ENCODE measurements at regions not wholly inside any gene's neighbourhood (a gene's known extent, or its start where the extent isn't known, plus 50 kb on each side); places are given as distances from the start of the nearest gene placed in this dataset.
"Not testable (repeated sequence)": the region's sequence is repeated elsewhere in the genome, so short reads cannot be mapped to it uniquely, and the experiment has no call there.

DNA sequence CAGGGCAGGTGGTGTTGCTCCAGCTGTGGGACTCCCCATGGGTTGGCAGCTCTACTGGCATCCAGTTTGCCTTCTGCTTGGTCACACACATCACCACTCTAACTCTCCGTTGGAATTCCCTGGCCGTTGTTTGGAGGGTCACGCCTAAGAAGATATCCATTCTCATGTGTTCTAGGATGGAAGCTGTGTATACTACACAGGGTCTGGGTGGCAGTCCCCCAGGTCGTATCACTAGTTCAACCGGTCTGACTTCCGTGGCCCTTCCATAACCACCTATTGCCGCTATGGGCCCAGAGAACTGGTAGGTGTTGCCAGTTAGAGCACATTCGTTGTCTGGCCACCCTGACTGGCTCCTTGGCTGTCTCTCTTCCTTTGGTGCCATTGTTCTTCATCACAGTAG, 456.3 kb downstream of the TMEM121 start:
- Histone ChIP-seq H3K36me3 (no peaks in the 10 kb centered on the region), H3K27ac (no peak overlapping the region), H3K4me3 (no peak overlapping the region), H3K4me1 (no peaks in the 10 kb centered on the region), H3K27me3 (no peaks in the 10 kb centered on the region), H3K9me3 (no peaks in the 10 kb centered on the region)
- no peak for DNase-seq
- intact Hi-C loops (cut with DNase I; ENCODE audit: low total_unique reads): no loop called here
- TF ChIP-seq, protein P1, sequence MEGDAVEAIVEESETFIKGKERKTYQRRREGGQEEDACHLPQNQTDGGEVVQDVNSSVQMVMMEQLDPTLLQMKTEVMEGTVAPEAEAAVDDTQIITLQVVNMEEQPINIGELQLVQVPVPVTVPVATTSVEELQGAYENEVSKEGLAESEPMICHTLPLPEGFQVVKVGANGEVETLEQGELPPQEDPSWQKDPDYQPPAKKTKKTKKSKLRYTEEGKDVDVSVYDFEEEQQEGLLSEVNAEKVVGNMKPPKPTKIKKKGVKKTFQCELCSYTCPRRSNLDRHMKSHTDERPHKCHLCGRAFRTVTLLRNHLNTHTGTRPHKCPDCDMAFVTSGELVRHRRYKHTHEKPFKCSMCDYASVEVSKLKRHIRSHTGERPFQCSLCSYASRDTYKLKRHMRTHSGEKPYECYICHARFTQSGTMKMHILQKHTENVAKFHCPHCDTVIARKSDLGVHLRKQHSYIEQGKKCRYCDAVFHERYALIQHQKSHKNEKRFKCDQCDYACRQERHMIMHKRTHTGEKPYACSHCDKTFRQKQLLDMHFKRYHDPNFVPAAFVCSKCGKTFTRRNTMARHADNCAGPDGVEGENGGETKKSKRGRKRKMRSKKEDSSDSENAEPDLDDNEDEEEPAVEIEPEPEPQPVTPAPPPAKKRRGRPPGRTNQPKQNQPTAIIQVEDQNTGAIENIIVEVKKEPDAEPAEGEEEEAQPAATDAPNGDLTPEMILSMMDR (IDR thresholded peaks at IDR 0.05): no peak

DNA sequence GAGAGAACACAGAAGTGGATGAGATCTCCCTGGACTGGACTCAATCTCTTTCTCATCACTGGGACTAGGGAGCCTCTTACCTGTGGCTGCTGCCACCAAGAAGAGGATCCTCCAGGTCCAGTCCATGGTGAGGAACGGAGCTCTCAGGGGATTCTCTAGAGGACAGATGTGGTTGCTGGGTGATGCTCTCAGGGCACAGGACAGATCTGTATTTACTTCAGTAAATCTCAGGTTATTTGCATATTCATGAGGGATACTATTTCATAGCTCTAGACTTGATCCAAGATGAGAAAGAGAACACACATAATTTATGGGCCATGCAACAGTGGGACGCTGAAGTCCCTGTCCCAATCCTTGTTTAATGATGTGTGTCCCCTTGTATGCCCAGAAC, 460.5 kb downstream of the TMEM121 start:
- intact Hi-C loops (cut with DNase I; ENCODE audit: low total_unique reads): no loop called here
- Histone ChIP-seq H3K27me3 (no peaks in the 10 kb centered on the region), H3K4me1 (no peaks in the 10 kb centered on the region), H3K9me3 (no peaks in the 10 kb centered on the region), H3K36me3 (no peaks in the 10 kb centered on the region), H3K27ac (no peak overlapping the region), H3K4me3 (no peak overlapping the region)
- TF ChIP-seq, protein P1 (IDR thresholded peaks at IDR 0.05): no peak
- DNase-seq: no peak

DNA sequence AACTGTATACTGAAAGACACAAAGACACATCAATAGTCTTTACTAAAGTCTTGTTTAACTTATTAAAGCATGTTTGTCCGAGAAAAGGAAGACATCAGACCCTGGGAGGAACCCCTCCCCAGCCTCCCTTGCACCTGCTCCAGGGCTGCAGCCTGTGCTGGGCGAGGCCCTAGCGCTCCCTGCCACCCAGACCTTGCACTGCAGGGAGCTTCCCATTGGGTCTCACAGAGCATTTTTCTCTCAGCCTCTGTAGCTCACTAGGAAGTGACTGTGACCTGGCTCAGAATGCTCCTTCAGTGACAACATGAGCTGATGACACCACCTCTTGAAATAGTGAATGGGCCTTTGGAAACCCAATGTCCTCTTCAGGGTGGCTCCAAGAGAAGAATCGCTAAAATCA, 461.2 kb downstream of the TMEM121 start:
- Histone ChIP-seq H3K27ac (no peak overlapping the region), H3K9me3 (no peaks in the 10 kb centered on the region), H3K27me3 (no peaks in the 10 kb centered on the region), H3K4me1 (no peaks in the 10 kb centered on the region), H3K4me3 (no peak overlapping the region), H3K36me3 (no peaks in the 10 kb centered on the region)
- no peak for DNase-seq
- TF ChIP-seq, protein P1 (IDR thresholded peaks at IDR 0.05): no peak
- intact Hi-C loops (cut with DNase I; ENCODE audit: low total_unique reads): no loop called here

DNA sequence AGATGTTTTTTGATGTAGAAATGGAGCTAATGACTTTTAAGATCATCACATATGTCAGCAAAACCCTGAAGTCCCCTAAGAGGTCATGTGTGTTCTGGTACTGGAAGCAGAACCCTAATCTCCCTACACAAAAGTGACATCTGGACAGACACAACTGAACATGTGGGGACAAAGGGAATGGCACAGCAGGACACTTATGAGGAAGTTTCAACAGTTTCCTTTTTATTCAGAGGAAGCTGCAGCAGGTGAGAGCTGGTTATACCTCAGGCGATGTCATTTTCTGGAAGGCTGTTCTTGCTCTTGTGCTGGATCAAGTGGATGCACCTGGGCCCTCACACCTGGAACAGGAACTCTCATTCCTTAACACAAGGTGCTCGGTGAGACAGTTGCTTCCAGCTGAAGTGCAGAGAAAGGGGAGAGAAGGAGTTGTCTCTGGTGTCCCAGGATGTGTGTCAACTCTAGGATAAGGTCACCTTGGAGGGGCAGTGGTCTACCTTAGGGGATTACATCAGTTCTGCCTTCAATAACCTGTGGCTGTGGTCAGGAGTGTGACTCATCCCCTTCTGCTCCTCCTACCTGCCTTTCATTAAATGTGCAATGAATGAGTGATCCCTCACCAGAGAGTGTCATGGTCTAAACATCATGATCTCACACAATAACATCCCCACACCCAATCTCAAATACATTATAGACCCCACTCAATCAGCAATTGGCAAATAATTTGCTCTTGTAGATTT, 463.4 kb downstream of the TMEM121 start:
- peaks cover 0 to 5% of the 10 kb centered on the region in 2 donors for H3K27me3 ChIP-seq
- H3K27ac ChIP-seq: no peak overlapping the region
- no peaks in the 10 kb centered on the region for H3K4me1 ChIP-seq
- intact Hi-C loops (cut with DNase I; ENCODE audit: low total_unique reads): no loop called here
- H3K36me3 ChIP-seq: no peaks in the 10 kb centered on the region
- TF ChIP-seq, protein P1 (IDR thresholded peaks at IDR 0.05): no peak
- no peak overlapping the region for H3K4me3 ChIP-seq
- no peak for DNase-seq
- no peaks in the 10 kb centered on the region for H3K9me3 ChIP-seq

DNA sequence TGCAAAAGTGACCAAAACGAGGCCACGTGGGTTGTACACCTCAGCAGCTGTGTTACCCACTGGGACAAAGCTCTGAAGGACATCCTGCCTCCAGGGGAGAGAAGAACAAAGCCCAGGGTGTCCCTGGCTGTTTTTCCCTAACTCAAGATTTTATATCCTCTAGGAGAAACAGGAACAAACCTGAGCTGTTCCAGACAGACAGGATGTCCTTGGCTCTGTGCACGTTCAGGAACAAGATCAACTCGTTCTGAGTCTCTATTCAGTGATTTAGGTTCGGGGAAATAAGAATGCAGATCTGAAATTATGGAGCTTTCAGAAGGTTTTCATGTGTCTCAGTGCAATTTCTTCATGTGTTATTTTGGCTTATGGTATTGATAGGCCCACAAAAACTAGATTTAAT, 465.3 kb downstream of the TMEM121 start:
- intact Hi-C loops (cut with DNase I; ENCODE audit: low total_unique reads); H3K4me1 ChIP-seq; H3K9me3 ChIP-seq; H3K27ac ChIP-seq; H3K27me3 ChIP-seq; DNase-seq; H3K36me3 ChIP-seq; H3K4me3 ChIP-seq: not testable (repeated sequence)

DNA sequence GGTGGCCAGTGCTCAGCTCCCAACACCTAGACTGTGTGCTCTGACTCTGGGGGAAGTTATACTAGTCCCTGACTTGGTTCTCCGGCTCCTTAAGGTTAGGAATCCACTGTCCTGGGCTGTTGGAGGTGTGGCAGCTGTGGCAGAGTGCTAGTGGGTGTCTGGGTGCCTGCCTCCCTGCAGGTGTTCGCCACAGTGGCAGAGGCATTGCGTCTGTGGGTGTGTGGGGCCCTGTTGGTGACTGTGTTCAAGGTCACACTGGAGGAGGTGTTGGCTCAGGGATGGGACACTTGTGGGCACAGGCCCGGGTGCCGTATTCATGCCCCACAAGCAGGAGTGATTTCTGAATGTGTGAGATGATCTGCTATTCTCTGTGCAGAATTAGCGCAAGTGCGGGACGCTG, 467.4 kb downstream of the TMEM121 start:
- H3K4me3 ChIP-seq: no peak overlapping the region
- intact Hi-C loops (cut with DNase I; ENCODE audit: low total_unique reads): no loop called here
- DNase-seq: no peak
- no peaks in the 10 kb centered on the region for H3K36me3 ChIP-seq
- TF ChIP-seq, protein P1 (IDR thresholded peaks at IDR 0.05): no peak
- no peaks in the 10 kb centered on the region for H3K4me1 ChIP-seq
- peaks cover 0 to 5% of the 10 kb centered on the region in 2 donors for H3K27me3 ChIP-seq
- H3K9me3 ChIP-seq: no peaks in the 10 kb centered on the region
- no peak overlapping the region for H3K27ac ChIP-seq

DNA sequence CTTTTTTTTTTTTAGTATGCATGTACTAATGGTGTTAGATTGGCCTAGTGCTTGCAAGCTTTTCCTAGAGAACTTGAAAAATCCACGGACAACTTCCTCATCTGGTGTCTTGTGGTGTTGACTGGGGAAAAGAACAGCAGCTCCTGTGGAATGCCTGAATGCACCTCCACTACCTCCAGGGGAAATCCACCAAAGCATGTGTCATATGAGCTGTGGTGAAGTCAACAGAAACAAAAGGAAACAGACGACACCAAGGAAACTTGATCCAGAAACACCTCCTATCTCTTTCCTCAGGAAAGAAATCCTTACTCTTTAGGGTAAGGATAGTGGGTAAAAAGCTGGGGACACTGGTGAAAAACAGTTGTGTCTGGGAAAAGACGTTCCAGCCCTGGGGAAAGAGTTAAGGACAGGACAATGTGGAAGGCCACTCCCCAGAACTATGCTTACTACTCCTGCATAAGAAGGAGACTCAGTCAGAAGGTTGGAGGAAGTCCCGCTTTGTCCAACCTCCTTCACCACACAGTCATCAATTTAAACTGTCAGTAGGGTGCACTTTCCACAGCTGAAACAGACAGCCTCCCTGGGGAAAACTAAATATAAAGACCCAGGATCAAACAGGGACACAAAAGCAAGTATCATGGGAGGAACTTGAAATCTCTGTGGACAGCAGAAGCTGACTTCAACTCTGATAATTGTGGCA, 468.8 kb downstream of the TMEM121 start:
- H3K27ac ChIP-seq; DNase-seq; H3K4me3 ChIP-seq; intact Hi-C loops (cut with DNase I; ENCODE audit: low total_unique reads); H3K9me3 ChIP-seq; H3K4me1 ChIP-seq; H3K36me3 ChIP-seq; H3K27me3 ChIP-seq: not testable (repeated sequence)

DNA sequence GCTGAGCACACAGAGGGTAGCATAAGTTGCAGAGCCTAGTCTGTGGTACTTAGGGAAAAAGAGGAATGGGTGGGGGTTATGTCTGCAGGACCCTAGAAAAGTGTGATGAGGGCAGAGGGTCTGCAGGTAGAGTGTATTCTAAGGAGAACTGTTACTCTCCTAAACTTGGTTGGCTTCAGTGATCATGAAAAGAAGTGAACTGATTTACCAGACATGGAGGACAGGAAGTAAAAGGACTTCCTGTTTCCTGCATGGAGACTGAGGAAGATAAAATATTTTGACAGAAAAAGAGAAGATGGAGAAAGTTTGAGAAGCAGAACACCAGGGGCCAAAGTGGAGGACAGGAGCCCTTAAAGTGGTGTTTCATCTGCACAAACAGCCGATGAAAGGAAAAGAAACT, 472.2 kb downstream of the TMEM121 start:
- H3K4me1 ChIP-seq; DNase-seq; intact Hi-C loops (cut with DNase I; ENCODE audit: low total_unique reads); H3K4me3 ChIP-seq; H3K9me3 ChIP-seq; H3K27ac ChIP-seq; H3K27me3 ChIP-seq; H3K36me3 ChIP-seq: not testable (repeated sequence)

Measured in tibial artery (tissue), 4 donors.